Lower leg skin (tissue), 4 donors: ENCODE measurements at regions not wholly inside any gene's neighbourhood (a gene's known extent, or its start where the extent isn't known, plus 50 kb on each side); places are given as distances from the start of the nearest gene placed in this dataset.

Source experiments
- DNase-seq, 2 donors: peaks; one replicate each; pipeline ENCODE4 v3.0.0-alpha.2; 2019; ENCODE audit warnings: low spot score in 2 of 2
- H3K4me3 ChIP-seq: fragments of 200-600 bp; sonication (generic); 2 replicates; pipeline ENCODE4 v1.5.1; 2017; ENCODE audit warnings: mild to moderate bottlenecking, low read depth; ENCODE audit not compliant: poor library complexity, severe bottlenecking
- POLR2A ChIP-seq, 2 donors: fragments of 450-650 bp; IDR thresholded peaks; one replicate each; pipeline ENCODE4 v1.6.1; 2016 to 2017; ENCODE audit warnings: antibody characterized with exemption in 2 of 2, mild to moderate bottlenecking in 1 of 2, moderate library complexity in 1 of 2
- WGBS, 2 donors: methylation state at CpG; one replicate each; pipeline ENCODE4 v1.1.5; 2018; 5-methylcytosine and 5-hydroxymethylcytosine counted together
- intact Hi-C: fragments of 100-400 bp; cut with DNase I; formaldehyde crosslinking; loops from one replicate; pipeline ENCODE4 v1.15.0; 2023; ENCODE audit warnings: low total_unique reads
- TF ChIP-seq, protein P1 (sequence below), 3 donors: fragments of 450-650 bp; IDR thresholded peaks; one replicate each; pipeline ENCODE4 v1.5.1; 2016; ENCODE audit warnings: antibody characterized with exemption in 3 of 3, mild to moderate bottlenecking in 3 of 3, moderate library complexity in 2 of 3

DNA sequence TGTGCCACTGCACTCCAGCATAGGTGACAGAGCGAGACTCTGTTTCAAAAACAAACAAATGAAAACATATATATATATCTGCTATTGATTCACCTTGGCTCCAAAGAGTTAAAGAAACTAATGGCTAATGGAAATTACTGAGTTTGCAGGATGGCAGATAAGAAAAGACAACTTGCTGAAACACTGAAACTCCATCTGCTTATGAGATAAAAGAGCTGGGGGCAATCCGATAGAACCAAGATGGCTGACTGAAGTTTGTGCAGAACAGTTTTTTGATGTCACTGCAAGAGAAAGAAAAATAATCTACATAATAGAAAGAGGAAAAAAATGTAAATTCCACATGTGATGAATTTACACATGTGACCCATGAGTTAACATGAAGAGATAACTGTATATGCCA is 88.2 kb downstream of the LRATD1 start:
- intact Hi-C loops: loop anchor here (5.0 kb wide), 1 partner anchor 1223 kb away; no protein-coding TSS in a partner anchor

DNA sequence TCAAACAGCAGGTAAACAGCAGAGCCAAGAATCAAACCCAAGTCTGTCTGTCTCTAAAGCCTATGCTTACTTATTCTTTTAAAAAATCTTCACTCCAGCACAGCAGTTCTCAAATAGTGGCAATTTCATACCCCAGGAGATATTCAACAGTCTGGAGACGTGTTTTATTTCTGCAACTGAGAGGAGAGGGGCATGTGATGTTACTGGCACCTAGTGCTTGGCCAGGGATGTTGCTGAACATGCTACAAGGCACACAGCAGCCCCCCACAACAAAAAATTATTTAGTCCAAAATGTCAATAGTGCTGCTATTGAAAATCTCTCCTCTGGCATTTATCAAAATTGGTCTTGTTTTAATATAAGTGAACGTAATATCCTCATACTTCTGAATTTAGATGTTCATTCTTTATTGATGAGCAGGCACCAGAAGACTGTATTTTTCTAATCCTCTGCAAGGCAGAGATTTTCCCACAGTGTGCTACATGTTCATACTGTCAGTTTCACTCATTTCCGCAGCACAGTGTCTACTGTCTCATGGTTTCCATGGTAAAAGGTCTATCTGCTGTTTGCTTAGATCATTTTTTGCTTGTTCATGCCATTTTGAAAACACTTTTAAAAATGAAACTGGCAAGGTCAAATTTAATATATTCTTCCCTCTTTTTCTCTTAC is 90.5 kb downstream of the LRATD1 start:
- no peak for DNase-seq
- WGBS, 2 donors: 49 to 51% methylated on average over 3 of the region's 3 CpGs
- TF ChIP-seq POLR2A (IDR thresholded peaks at IDR 0.05): no peak
- TF ChIP-seq, protein P1, sequence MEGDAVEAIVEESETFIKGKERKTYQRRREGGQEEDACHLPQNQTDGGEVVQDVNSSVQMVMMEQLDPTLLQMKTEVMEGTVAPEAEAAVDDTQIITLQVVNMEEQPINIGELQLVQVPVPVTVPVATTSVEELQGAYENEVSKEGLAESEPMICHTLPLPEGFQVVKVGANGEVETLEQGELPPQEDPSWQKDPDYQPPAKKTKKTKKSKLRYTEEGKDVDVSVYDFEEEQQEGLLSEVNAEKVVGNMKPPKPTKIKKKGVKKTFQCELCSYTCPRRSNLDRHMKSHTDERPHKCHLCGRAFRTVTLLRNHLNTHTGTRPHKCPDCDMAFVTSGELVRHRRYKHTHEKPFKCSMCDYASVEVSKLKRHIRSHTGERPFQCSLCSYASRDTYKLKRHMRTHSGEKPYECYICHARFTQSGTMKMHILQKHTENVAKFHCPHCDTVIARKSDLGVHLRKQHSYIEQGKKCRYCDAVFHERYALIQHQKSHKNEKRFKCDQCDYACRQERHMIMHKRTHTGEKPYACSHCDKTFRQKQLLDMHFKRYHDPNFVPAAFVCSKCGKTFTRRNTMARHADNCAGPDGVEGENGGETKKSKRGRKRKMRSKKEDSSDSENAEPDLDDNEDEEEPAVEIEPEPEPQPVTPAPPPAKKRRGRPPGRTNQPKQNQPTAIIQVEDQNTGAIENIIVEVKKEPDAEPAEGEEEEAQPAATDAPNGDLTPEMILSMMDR (IDR thresholded peaks at IDR 0.05): no peak
- no peak overlapping the region for H3K4me3 ChIP-seq
- intact Hi-C loops: loop anchor here (5.0 kb wide), 1 partner anchor 1226 kb away; no protein-coding TSS in a partner anchor

More for the DNA sequence above, 88.2 kb downstream of the LRATD1 start:
- WGBS, 2 donors: 84 to 90% methylated on average over 2 of the region's 2 CpGs
- H3K4me3 ChIP-seq: no peak overlapping the region
- TF ChIP-seq, protein P1 (IDR thresholded peaks at IDR 0.05): no peak
- TF ChIP-seq POLR2A (IDR thresholded peaks at IDR 0.05): no peak
- DNase-seq: no peak

DNA sequence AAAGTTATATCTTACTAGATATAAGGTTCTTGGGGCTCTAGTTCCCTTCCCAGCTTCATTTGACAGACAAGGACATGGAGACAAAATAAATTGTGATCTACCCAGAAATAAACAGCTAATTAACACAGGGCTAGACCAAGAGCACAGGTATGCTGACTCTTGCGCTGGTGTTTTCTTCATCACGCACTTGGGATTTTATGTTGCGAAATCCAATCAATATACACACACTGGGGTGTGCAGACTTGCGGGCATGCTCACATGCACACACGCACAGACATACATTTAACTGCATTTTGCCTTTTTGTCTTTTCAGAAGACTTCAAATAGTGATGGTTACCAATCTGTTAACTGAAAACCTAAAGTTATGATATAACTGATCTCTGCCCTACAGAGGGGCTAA is 91.2 kb downstream of the LRATD1 start:
- TF ChIP-seq, protein P1 (IDR thresholded peaks at IDR 0.05): no peak
- no peak for TF ChIP-seq POLR2A (IDR thresholded peaks at IDR 0.05)
- DNase-seq: no peak
- H3K4me3 ChIP-seq: no peak overlapping the region
- 75 to 78% methylated on average over 5 of the region's 5 CpGs for WGBS, 2 donors
- intact Hi-C loops: loop anchor here (5.0 kb wide), 1 partner anchor 1226 kb away; no protein-coding TSS in a partner anchor

DNA sequence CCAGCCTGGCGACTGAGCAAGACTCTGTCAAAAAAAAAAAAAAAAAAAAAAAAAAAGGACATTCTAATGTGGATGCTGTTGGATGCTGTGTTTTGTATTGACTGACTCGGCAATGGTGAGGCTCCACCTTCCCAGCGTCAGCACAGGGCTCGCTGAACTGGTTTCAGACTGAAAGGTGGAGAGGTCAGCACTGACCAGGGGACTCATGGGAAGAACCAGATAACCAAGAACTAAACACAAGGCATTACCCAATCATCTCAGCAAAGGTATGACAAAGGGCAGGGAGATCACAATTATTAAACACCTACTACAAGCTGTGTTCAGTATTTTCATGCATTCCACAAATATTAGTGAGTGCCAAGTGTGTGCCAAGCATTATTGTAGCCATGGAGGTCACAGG is 103.2 kb downstream of the LRATD1 start:
- no peak overlapping the region for H3K4me3 ChIP-seq
- intact Hi-C loops: no loop called here
- 78 to 79% methylated on average over 4 of the region's 4 CpGs for WGBS, 2 donors
- no peak for TF ChIP-seq POLR2A (IDR thresholded peaks at IDR 0.05)
- TF ChIP-seq, protein P1 (IDR thresholded peaks at IDR 0.05): no peak
- DNase-seq: no peak

DNA sequence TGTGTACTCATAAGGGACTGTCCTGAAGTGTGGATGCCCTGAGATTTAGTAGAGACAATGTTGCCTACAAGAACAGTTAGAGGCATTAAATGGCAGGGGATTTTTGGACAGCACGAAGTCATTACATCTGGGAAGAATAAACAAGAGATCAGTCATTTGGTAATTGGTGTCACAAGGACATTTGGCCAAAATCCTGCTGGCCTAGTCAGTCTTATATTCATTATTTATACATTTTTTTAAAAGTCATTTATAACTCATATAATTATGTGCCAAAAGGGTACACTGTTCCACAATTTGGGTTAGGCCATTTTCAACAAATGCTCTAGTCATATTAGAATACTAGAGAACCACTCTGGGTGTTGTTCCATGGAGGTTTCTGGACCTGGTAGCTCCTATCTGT is 104.7 kb downstream of the LRATD1 start:
- WGBS, 2 donors: 36 to 37% methylated on average over 1 of the region's 1 CpG
- intact Hi-C loops: no loop called here
- DNase-seq: no peak
- no peak overlapping the region for H3K4me3 ChIP-seq
- TF ChIP-seq POLR2A (IDR thresholded peaks at IDR 0.05): no peak
- TF ChIP-seq, protein P1 (IDR thresholded peaks at IDR 0.05): no peak

DNA sequence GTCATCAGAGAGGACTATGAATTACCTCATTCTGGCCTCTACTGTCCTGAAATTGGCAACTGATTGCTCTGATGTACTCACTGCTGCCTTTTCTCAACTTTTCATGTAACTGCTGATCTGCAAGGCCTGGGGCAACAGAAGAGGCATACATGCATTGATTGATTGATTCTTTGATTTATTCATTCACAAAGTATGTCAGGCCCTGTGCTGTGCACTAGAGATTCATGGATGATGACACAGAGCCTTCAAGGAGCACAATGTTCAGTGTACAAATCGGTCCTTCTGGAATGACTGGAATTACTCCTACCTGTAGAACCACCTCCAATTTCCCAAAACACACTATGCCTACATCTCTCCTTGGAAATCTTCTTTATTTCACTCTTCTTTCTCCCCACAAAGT is 111.3 kb downstream of the LRATD1 start:
- no peak overlapping the region for H3K4me3 ChIP-seq
- TF ChIP-seq POLR2A (IDR thresholded peaks at IDR 0.05): no peak
- TF ChIP-seq, protein P1 (IDR thresholded peaks at IDR 0.05): no peak
- 54 to 68% methylated on average over 1 of the region's 1 CpG for WGBS, 2 donors
- intact Hi-C loops: no loop called here
- no peak for DNase-seq
